ENCODE measurements at regions not wholly inside any gene's neighbourhood (a gene's known extent, or its start where the extent isn't known, plus 50 kb on each side); places are given as distances from the start of the nearest gene placed in this dataset.

- Histone ChIP-seq H4K20me1 (ENCODE audit: insufficient read depth, low read length) (no peaks in the 10 kb centered on the region), H3K9ac (ENCODE audit: insufficient read depth, low read depth, low read length) (no peak overlapping the region), H3K4me3 (replicated peaks in 1 of 3; ENCODE audit: insufficient read depth in 1 of 3, low read depth in 2 of 3, low read length in 3 of 3) (no peak overlapping the region), H3K9me3 (ENCODE audit: low read length) (no peaks in the 10 kb centered on the region), H3K4me2 (ENCODE audit: low read depth, low read length) (no peak overlapping the region), H3K79me2 (ENCODE audit: insufficient read depth, low read length) (no peaks in the 10 kb centered on the region), H3K27me3 (ENCODE audit: control insufficient read depth in 1 of 2, insufficient read depth in 2 of 2, low read length in 2 of 2) (no peaks in the 10 kb centered on the region), H3K27ac (ENCODE audit: extremely low read length, insufficient read depth, low read length) (no peak overlapping the region), H3K4me1 (ENCODE audit: insufficient read depth, low read length) (no peaks in the 10 kb centered on the region), H2AFZ (ENCODE audit: low read length) (no peak overlapping the region), H3K36me3 (replicated peaks in 1 of 2; ENCODE audit: control insufficient read depth in 1 of 2, insufficient read depth in 2 of 2, low read length in 2 of 2) (no peaks in the 10 kb centered on the region)
- TF ChIP-seq ZNF282 (IDR thresholded peaks at IDR 0.05; ENCODE audit: partially characterized antibody): no peak
- FAIRE-seq (no peak), ATAC-seq (no peak), DNase-seq (ENCODE audit: low spot score) (no peak)
- in situ Hi-C loops (cut with HindIII; ENCODE audit: extremely low pct_ligation_motif_present, low pct_unique_long_range_greater_than_20kb) (no loop called here), intact Hi-C loops (cut with micrococcal nuclease; ENCODE audit: unreplicated experiment) (no loop called here)
- no TSS peak for BruUV-seq (replicated peaks)
- CTCF ChIA-PET (ENCODE audit: low intra/inter-chr PET ratio, low total read pairs): no interaction called here
- POLR2A ChIA-PET: no interaction called here
Measured at GRCh38 chr2:102880731-102881130, 118.9 kb downstream of the TMEM182 start.

DNA sequence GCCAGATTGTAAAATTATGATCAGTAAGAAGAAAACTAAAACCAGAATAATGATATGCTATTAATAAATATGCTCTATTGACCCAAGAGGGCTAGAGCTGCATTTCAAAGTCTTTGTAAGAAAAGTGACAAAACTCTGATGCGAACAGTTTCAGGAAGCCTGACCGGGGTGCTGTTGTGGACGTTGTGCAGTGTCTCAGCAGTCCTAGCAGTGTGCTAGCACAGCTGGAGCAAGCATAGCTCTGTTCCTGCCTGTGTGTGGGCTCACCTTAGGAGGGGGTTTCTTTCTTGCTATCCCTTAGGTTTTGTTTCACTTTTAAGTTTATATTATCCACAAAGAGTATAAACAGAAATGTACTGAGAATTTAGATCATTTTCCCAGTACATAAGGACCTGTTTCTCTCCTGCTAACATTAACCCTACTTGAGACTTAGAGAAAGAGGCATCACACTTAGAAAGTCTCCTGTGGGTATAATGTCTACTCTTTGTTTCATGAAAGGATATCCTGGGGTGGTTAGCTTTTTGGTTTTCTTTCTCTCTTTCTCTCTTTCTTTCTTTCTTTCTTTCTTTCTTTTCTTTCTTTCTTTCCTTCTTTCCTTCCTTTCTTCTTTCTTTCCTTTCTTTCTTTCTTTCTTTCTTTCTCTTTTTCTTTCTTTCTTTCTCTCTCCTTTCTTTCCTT lies 124.5 kb downstream of the TMEM182 start:
- BruUV-seq (replicated peaks): no TSS peak
- ATAC-seq: peak; percentile 48; the same call in 2 of the 3 replicates

More for the DNA sequence above, 124.5 kb downstream of the TMEM182 start:
- H2AFZ ChIP-seq (ENCODE audit: low read length): no peak overlapping the region
- CTCF ChIA-PET (ENCODE audit: low intra/inter-chr PET ratio, low total read pairs): no interaction called here
- peaks cover 0 to 3% of the 10 kb centered on the region in 2 experiments; a peak in 1 of 5 replicates for H3K27me3 ChIP-seq (ENCODE audit: control insufficient read depth in 1 of 2, insufficient read depth in 2 of 2, low read length in 2 of 2)
- no peak overlapping the region for H3K4me2 ChIP-seq (ENCODE audit: low read depth, low read length)
- 15% methylated on average over 3 of the region's 3 CpGs for WGBS (ENCODE audit: low lambda C conversion rate)
- POLR2A ChIA-PET: no interaction called here
- intact Hi-C loops (cut with micrococcal nuclease; ENCODE audit: unreplicated experiment): no loop called here
- no peaks in the 10 kb centered on the region for H3K4me1 ChIP-seq (ENCODE audit: insufficient read depth, low read length)
- in situ Hi-C loops (cut with HindIII; ENCODE audit: extremely low pct_ligation_motif_present, low pct_unique_long_range_greater_than_20kb): no loop called here
- no peak for FAIRE-seq
- no peaks in the 10 kb centered on the region for H3K9me3 ChIP-seq (ENCODE audit: low read length)
- H3K27ac ChIP-seq (ENCODE audit: extremely low read length, insufficient read depth, low read length): no peak overlapping the region
- no peak overlapping the region for H3K9ac ChIP-seq (ENCODE audit: insufficient read depth, low read depth, low read length)
- no peak overlapping the region for H3K4me3 ChIP-seq (replicated peaks in 1 of 3; ENCODE audit: insufficient read depth in 1 of 3, low read depth in 2 of 3, low read length in 3 of 3)
- H4K20me1 ChIP-seq (ENCODE audit: insufficient read depth, low read length): no peaks in the 10 kb centered on the region
- H3K79me2 ChIP-seq (ENCODE audit: insufficient read depth, low read length): no peaks in the 10 kb centered on the region
- no peaks in the 10 kb centered on the region for H3K36me3 ChIP-seq (replicated peaks in 1 of 2; ENCODE audit: control insufficient read depth in 1 of 2, insufficient read depth in 2 of 2, low read length in 2 of 2)
- TF ChIP-seq TARDBP (CRISPR knock-in tag; IDR thresholded peaks at IDR 0.05) (no peak), RELA (CRISPR knock-in tag; IDR thresholded peaks at IDR 0.05) (no peak), HNRNPK (IDR thresholded peaks at IDR 0.05; ENCODE audit: low read depth, low read length, poor library complexity, severe bottlenecking) (peak; percentile 52), THAP11 (CRISPR knock-in tag; IDR thresholded peaks at IDR 0.05) (no peak), ZNF251 (CRISPR knock-in tag; IDR thresholded peaks at IDR 0.05) (no peak), ADNP (CRISPR knock-in tag; IDR thresholded peaks at IDR 0.05) (no peak), IRF2 (CRISPR knock-in tag; IDR thresholded peaks at IDR 0.05) (no peak)
- no peak for DNase-seq (ENCODE audit: low spot score)
